CD1c-positive myeloid dendritic cell (primary cell): ENCODE measurements at regions not wholly inside any gene's neighbourhood (a gene's known extent, or its start where the extent isn't known, plus 50 kb on each side); places are given as distances from the start of the nearest gene placed in this dataset.
"Not testable (repeated sequence)": the region's sequence is repeated elsewhere in the genome, so short reads cannot be mapped to it uniquely, and the experiment has no call there.

Source experiments
- DNase-seq: peaks from one replicate; pipeline ENCODE4 v3.0.0-alpha.2; 2016; ENCODE audit errors: extremely low spot score

DNA sequence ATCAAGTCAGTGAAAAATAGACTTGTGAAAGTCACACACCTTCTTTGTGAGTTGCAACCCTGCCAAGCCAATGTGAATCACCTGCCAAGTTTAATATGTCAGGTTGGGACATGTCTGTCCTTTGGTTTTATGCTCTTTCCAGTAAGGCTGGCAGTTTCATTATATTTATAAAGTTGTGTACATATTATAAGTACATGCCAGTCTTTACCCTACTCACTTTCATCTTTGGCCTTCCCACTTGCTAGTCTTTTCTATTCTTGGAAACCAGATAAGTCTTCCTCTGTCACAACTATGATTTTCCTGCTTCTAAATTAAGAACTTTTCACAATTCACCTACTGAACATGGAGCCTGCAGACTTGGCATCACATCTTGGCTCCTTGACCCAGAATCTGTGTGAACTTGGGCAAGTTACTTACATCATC lies 680.7 kb upstream of the BOD1L1 start:
- DNase-seq = no peak

DNA sequence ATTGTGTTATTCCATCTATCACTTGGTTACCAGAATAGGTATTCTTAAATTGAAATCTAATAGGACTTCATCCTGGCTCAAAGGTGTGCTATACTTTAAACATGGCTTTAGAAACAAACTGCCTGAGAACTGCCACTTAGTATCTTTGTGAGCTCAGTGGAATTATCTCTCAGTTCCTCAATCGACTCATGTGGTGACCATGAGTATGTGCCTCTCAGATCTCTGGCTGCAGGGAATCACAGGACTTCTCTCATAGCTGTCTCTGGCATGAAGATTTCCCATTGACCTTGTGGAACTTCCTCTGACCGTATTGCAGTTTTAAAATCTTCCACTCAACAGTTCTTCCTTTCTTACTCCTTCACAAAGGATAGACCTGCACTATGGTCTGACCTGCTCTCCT lies 681.9 kb upstream of the BOD1L1 start:
- DNase-seq = peak; percentile 75

DNA sequence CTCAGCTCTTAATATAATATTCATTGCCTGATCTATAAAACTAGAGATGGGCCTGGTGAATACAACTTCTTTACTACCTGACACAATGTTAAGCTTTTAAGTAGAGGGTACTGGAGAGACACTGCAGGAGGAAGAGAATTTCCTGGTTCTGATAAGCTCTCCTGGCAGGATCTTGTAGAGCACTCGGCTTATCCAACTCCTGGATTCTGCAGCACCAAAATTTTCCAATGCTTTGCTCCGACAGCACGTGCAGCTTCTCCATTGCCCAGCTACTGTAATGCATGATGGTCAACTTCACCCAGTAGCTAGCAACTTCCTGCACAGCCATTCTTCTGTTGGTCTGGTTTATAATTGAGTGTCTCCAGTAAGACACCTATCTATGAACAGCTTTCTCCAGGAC lies 686.2 kb upstream of the BOD1L1 start:
- no peak for DNase-seq

DNA sequence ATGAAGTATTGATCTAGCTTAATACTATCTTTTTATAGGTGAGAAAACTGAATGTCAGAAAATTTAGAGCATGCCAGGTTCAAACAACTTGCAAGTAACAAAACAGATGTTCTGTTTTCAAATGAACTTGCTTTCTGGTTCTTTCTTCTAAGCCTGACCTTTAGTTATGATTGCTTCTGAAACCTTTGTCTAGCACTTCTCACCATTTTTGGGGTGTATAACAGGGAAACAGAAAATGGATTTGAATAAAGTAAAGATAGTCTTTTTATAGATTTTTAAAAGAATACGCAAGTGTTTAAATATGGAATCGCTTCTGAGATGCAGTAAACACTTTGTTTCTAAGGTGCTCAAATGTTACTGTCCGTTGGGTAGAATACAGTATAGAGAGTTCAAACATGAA lies 687.2 kb upstream of the CPEB2 start:
- no peak for DNase-seq

DNA sequence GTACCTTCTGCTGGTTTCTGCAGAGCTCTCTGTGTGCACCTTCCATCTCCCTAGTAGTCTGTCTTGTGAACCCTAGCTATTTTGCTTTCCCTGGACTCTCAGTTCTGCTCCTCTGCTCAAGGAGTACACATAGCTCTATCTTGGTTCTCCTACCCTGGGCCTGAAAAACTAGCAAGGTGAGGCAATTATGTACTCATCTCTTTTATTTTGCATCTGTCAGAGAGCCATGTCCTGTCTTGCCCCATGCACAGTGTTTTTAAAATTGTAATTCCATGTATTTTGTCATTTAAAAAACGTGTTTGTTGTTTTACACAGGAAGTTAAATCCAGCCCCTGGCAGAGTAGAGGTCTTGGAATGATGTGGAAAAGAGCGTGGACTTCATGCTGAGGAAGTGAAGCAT lies 684.9 kb upstream of the CPEB2 start:
- DNase-seq = no peak

DNA sequence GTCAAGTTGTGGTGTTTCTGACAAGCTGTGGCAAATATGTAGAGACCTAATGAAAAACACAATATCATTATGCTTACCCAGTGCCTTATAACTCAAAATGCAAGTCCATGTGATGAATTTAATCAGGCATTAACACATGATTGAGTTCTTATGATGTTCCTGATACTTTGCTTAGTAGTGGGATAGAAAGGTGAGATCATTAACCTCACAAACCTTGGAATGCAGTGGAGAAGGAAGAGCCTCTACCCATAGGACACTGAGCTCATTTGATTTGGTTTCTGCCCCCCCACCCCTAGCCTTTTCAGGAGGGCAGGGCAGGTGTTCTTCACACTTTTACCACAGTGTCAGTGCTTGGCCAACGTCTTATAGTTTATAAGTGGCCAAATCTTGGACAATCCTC lies 683.6 kb upstream of the CPEB2 start:
- DNase-seq = no peak

DNA sequence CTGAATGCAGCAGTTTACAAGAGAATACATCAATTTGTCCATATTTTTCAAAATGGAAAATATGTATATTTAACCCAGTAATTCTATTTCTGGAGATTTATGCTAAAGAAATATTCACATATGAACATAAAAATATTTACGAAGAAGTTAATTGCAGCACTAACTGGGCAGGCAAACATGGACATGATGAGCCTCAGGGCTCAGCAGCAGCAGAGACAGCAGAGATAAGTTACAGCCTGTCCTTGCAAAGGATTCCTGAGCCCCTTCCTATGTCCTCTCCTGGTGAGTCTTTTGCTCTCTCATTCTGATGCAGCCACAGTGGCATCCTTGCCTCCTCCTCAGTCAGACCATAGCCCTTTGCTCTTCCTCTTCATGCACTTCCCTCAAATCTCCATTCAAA lies 680.6 kb upstream of the CPEB2 start:
- DNase-seq = no peak

DNA sequence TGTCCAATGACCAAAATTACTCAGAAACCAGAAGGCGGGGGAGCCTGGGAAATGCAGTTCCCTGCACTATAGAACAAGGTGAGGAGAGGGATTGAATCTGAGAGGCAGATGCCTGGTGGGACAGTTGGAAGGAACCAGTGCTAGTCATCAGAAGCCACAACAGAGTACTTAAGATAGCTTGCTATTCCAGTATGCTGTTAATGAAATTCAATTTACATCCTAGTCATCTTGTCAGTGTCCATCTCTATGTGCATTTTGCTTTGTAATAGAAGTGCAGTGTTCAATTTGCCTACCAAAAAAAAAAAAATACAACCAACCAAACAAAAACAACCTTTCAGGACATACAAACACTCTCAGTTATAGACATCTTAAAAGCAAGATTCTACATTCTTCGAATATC lies 679.1 kb upstream of the CPEB2 start:
- DNase-seq = no peak

DNA sequence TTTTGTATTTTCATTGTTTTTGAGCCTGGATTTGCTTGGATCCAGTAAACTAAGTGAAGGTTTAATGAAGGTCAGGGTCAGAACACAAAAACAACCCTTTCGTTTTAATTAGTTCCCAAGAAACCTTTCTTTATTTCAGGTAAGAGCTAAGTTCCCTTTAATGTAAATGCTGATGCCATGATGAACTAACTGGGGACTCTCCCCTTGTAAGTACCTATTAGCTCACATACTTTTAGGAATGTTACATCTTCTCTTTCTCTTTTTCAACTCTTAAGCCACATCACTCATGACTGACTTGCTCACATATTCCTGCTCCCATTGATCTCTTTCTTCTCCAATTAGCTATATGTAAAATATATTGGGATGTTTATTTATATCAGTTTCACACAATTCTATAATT lies 673.1 kb upstream of the CPEB2 start:
- DNase-seq = no peak

DNA sequence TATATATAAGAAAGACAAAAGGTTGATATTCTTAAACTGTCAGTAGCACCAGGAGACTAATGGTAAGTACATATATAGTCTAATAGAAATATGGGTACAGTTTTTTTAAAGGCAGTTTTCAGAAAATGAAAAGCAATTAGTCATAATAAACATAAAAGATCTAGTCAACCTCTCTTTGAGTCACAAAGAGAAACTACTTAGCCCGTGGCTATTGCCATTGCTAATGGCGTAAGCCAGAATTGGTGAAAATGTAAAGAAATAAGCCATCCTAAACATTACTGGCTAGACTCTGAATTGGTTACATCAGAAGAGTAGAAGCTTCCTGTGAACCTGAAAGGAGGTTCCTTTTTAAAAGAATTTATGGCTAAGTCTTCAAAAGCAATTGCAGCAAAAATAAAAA lies 668.7 kb upstream of the CPEB2 start:
- DNase-seq = no peak

DNA sequence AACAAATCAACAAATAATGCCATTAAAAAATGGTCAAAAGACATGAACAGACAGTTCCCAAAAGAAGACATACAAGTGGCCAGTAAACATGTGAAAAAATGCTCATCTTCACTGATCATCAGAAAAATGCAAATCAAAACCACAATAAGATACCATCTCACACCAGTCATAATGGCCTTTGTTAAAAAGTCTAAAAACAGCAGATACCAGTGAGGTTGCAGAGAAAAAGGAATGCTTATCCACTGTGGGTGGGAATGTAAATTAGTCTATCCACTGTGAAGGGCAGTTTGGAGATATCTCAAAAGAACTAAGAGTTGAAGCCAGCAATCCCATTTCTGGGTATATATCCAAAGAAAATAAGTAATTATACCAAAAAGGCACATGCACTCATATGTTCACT lies 668.1 kb upstream of the CPEB2 start:
- DNase-seq = no peak

DNA sequence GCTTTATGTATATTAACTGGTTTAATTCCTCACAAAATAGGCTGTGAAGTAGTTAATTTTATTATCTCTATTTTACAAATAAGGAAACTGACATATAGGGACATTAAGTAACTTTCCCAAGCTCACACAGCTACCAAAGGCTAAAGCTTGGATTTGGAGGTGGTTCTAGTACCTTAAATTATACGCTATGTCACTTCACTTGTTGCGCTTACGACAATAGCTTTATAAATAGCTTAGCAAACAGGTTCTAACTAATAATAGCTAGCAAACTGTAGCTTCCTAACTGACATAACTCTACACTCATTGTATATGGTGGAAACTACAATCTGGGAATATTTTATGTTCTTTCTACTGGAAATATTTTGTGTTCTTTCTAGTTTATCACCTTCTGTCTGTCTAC lies 666.4 kb upstream of the CPEB2 start:
- no peak for DNase-seq

DNA sequence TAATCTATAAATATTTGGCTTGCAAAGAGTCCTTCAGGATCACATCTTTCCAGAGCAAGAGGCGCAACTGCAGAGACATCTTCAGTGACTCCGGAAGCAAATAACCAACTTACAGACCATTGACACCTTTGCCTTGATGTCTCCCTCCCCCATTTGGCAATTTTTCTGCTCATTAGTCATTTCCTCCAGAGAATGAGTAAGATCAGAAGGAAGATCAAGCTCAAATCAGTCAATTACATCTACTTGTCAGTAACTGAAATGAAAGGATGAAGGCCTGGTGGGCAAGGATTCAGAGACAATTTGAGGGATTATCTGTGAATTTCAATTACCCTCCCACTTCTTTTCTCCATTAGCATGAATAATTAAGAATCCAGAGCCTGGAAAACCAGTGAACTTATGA lies 665.6 kb upstream of the CPEB2 start:
- no peak for DNase-seq

DNA sequence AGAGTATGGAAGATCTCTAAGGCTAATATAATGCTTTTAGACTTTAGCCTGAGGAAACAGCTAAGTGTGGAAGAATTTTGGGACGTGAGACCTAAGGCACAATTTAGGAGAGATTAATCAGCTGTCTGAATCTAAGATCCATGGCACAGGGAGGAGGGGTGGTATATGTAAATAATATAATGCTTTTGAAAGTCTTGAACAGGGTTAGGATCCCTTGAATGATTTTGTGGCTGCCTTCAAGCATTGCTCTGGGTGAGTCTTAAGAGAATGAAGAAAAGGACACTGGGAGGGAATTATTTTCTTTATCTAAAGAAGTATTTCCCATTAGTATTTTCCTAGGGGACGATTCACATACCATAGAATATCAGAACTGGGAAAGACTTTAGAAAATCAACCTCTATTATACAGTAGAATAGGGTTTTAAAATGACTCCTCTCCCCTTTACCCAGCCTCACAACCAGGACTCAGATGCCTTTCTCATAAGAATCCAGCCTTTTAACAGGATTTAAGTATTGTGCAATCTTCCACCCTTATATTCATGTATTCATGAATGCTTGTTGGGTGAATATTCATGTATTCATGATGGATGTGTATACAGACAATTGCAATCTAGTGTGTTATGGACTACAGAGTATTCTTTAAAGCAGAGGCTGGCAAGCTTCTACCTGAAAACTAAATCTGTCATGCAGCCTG lies 664.2 kb upstream of the CPEB2 start:
- DNase-seq = no peak

DNA sequence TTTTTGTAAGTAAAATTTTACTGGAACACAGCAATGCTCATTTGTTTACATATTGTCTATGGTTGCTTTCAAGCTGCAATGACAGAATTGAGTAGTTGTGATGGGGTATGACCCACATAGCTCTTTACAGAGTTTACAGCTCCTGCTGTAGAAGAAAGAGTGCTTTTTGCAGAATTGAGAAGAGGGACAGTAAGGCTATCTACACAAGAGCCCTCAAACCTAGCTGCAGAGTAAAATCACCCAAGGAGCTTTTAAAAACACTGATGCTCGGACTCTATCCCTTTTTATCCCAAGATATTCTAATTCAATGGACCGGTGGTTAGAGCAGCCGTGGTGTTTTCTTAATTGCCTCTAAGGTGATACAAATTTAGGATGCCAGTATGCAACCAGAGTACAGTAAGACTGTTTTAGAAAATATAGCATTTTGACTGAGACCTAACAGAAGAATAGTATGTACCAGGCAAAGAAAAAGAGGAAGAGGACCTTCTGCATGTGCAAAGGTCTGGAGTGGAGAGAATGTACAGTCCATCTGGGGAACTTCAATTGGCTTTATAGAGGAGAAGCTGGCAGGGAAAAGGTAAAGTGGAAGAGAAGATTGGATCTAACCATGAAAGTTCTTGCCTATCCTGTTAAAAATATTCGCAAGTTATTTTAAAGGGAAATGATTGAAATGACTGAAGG lies 663.6 kb upstream of the CPEB2 start:
- no peak for DNase-seq

DNA sequence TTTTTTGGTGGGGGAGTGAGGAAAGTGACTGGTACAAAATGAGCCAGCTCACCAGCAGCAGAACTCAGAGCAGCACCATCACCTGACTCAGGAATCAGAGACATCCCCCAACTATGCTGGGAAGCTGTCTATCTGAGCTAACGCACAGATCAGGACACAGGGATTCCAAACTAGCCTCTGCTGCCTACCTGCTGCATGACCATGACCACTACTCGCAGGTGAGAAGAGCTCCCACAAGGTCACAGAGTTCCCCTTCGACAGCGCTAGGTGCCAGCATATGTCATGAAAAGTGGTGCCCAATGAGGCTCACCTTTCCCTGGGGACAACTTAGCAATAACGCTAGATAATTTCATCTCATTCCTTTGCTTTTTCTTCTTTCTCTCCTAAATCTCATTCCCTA lies 662.6 kb upstream of the CPEB2 start:
- no peak for DNase-seq

DNA sequence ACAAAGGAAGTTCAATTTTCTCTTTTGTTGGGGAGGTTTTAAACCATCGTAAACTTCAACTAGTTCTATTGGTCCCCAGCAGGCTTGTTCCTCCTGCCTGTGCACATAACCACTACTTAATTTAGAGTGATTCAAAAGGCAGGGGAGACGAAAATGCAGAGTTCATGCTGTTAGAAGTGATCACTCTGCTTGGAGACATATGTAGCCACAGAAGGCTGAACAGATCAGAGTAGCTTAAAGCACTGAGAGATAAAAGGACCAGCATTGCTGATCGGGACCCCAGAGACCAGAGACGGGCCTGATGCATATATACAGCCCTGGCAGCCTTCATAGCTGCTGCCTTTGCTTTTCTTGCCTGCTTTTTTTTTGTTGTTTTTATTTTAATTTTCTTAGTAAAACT lies 662.0 kb upstream of the CPEB2 start:
- no peak for DNase-seq

DNA sequence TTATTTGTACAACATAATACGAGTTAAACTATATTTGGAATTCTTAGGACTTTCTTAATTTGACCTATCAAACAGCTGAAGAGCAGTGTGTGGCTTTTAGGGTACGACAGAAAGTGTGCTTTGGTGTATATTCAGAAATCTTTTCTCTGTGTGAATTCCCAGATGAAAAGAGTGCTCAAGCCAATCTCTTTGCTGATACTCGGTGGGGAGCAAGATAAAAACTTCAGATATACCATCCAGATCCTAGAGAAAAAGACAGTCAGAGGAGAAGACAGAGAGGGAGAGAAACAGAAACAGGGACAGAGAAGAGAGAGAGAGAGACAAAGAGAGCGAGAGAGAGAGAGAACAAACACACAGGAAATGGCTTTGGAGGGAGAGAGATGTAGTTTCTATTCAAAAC lies 658.3 kb upstream of the CPEB2 start:
- no peak for DNase-seq

DNA sequence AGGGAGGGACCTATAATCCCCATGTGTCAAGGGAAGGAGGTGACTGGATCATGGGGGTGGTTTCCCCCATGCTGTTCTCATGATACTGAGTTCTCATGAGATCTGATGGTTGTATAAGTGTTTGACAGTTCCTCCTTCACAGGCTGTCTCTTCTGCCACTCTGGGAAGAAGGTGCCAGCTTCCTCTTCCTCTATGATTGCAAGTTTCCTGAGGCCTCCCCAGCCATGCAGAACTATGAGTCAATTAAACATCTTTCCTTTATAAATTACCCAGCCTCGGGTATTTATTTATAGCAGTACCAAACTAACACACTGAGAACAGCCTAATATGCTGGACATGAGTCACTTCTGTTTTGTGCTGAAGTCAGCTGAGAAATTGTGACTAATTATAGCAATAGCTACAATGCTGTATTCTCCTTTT lies 656.9 kb upstream of the CPEB2 start:
- DNase-seq = peak; percentile 45

DNA sequence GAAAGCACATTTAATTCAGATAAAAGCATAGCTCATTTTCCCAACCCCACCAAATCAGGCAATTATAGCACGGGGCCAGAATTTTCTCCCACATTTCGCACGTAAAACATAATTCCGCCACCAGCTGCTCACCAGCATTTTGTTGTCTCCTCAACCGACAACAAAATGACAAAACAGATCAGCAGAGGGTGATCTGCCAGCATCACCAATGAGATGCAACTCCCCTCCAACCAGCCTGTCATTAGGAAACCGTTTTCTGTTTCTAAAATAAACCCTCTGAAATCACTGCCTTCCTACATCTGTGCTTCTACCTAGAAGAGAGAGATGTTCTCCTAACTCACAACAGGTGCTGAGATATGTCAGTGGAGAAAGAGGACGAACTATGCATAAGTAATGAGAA lies 654.8 kb upstream of the CPEB2 start:
- no peak for DNase-seq

DNA sequence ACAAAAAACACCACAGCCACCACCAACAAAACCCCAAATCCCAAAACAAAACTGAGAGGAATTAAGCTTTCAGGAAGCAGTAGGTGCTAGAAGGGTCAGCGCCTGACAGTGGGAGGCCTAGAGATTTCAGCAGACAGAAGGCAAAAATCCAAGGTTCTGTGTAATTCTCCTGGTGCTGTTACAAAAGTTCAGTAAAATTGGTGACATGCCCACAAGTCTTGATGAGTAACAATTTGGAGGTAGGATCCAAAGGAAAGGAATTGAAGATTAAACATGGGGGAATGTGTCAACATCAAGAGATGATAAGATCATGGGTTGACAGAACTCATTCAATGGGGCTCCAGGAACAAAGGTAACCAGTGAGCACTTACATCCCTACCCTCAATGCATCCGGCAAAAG lies 653.8 kb upstream of the CPEB2 start:
- no peak for DNase-seq

DNA sequence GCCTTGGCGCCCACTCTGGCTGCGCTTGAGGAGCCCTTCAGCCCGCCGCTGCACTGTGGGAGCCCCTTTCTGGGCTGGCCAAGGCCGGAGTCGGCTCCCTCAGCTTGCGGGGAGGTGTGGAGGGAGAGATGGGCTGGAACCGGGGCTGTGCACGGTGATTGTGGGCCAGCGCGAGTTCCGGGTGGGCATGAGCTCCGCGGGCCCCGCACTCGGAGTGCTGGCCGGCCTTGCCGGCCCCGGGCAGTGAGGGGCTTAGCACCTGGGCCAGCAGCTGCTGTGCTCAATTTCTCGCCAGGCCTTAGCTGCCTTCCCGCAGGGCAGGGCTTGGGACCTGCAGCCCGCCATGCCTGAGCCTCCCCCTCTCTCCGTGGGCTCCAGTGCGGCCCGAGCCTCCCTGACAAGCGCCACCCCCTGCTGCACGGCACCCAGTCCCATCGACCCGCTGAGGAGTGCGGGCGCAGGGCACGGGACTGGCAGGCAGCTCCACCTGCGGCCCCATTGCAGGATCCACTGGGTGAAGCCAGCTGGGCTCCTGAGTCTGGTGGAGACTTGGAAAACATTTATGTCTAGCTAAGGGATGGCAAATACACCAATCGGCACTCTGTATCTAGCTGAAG lies 643.6 kb upstream of the CPEB2 start:
- DNase-seq = not testable (repeated sequence)

DNA sequence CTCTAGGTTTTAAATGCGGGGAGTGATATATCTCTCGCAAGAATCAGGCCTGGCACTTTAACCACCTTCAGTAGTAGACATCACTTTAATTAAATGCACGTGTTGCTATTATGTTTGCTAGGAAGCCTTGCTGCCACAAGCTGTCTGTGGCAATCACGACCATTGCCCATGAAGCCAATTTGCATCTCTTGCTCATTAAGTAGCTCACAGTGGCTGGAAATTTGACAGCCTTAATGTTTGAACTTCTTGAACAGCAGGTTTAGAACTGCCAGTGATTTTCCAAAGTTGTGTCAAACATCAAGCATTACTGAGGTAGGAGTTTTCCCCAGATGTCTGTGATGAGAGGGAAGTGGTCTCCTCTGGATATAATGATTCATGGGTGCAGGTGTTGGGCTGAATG lies 642.3 kb upstream of the CPEB2 start:
- DNase-seq = no peak
